D721Med (cell line): ENCODE measurements at regions not wholly inside any gene's neighbourhood (a gene's known extent, or its start where the extent isn't known, plus 50 kb on each side); places are given as distances from the start of the nearest gene placed in this dataset.

ENCODE experiments used
- DNase-seq: peaks from one replicate; pipeline ENCODE4 v3.0.0; 2011; ENCODE audit warnings: low spot score; ENCODE audit not compliant: insufficient read length
- FAIRE-seq: peaks from 2 replicates; lab custom pipeline; 2011; peaks lifted over from hg19 to GRCh38; lab: Jason Lieb, UNC
- CTCF ChIP-seq: IDR thresholded peaks from 2 replicates; pipeline ENCODE4 v1.5.1; 2012; ENCODE audit warnings: mild to moderate bottlenecking, control low read depth; ENCODE audit not compliant: insufficient read depth; ENCODE audit errors: missing control alignments

GRCh38 chr17:77772461-77772897 lies 186.0 kb upstream of the TNRC6C start:
- peak; percentile 94 for TF ChIP-seq CTCF
- DNase-seq (no peak), FAIRE-seq (no peak)

- TF ChIP-seq CTCF, result no peak
- FAIRE-seq, result no peak
- no peak for DNase-seq
Measured at GRCh38 chr17:77772899-77773358, 185.6 kb upstream of the TNRC6C start.

- no peak for DNase-seq
- no peak for TF ChIP-seq CTCF
- no peak for FAIRE-seq
Measured at GRCh38 chr17:77774182-77774581, 184.3 kb upstream of the TNRC6C start.

- FAIRE-seq (no peak), DNase-seq (no peak)
- no peak for TF ChIP-seq CTCF
Measured at GRCh38 chr17:77778636-77779489, 179.6 kb upstream of the TNRC6C start.

- DNase-seq (no peak), FAIRE-seq (no peak)
- no peak for TF ChIP-seq CTCF
Measured at GRCh38 chr17:77779711-77780539, 178.6 kb upstream of the TNRC6C start.

- TF ChIP-seq CTCF, result no peak
- DNase-seq (no peak), FAIRE-seq (no peak)
Measured at GRCh38 chr17:77781536-77781935, 177.0 kb upstream of the TNRC6C start.
